ENCODE measurements at regions not wholly inside any gene's neighbourhood (a gene's known extent, or its start where the extent isn't known, plus 50 kb on each side); places are given as distances from the start of the nearest gene placed in this dataset.

GRCh38 chr14:53338192-53338591 is 185.1 kb upstream of the DDHD1 start:
- TF ChIP-seq CTCF (IDR thresholded peaks at IDR 0.05) (no peak), POLR2A (IDR thresholded peaks at IDR 0.05) (no peak)

All from thyroid gland (tissue), 4 donors.